AG04449 (cell line): ENCODE measurements at regions not wholly inside any gene's neighbourhood (a gene's known extent, or its start where the extent isn't known, plus 50 kb on each side); places are given as distances from the start of the nearest gene placed in this dataset.

Experiments
- CTCF ChIA-PET: fragments of 350-600 bp; formaldehyde crosslinking; extraction: SDS; loops from one replicate; lab custom pipeline; 2021; ENCODE audit warnings: antibody characterized with exemption; lab: Yijun Ruan, JAX
- POLR2A ChIA-PET: fragments of 400-600, 350-600 bp; formaldehyde crosslinking; extraction: SDS; loops from one replicate; lab custom pipeline; 2020; ENCODE audit warnings: antibody characterized with exemption, inconsistent platforms; lab: Yijun Ruan, JAX
- DNase-seq: peaks from one replicate; pipeline ENCODE4 v3.0.0-alpha.2; 2010; ENCODE audit warnings: low read depth, low spot score
- H3K4me3 ChIP-seq: 2 replicates; pipeline ENCODE4 v1.5.1; 2011; ENCODE audit warnings: low read depth, mild to moderate bottlenecking, control low read depth, low read length
- TF ChIP-seq, protein P1 (sequence below): IDR thresholded peaks from one replicate; pipeline ENCODE4 v1.5.1; 2011; ENCODE audit warnings: mild to moderate bottlenecking, moderate library complexity, low read length, control low read depth, inconsistent platforms; ENCODE audit not compliant: insufficient read depth; ENCODE audit errors: missing control alignments

DNA sequence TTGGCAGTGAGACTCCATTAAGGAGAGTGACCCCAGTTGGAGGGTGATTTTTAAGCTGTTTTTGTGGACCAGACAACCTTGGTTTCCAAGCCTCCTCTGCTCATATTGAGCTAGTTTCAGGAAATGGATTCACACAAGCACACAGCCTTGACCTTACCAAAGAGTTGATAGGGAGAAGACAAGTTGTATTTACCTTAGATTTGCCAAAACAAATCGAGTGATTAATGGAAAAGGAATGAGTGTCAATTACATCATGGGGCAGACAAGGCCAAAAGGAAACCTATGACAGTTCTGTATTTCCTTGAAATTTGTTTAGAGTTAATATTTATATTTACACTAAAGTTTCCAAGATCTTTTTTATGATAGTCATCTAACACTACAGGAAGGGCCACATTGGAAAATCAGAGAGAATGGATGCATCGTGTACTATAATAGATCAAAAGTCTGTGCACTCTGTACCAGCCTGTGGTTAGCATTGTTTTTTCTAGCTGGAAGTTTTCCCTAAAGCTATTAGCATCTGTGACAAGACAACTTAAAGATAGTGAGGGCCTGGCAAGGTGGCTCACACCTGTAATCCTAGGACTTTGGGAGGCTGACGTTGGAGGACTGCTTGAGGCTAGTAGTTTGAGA, 86.0 kb upstream of the FER start:
- TF ChIP-seq, protein P1, sequence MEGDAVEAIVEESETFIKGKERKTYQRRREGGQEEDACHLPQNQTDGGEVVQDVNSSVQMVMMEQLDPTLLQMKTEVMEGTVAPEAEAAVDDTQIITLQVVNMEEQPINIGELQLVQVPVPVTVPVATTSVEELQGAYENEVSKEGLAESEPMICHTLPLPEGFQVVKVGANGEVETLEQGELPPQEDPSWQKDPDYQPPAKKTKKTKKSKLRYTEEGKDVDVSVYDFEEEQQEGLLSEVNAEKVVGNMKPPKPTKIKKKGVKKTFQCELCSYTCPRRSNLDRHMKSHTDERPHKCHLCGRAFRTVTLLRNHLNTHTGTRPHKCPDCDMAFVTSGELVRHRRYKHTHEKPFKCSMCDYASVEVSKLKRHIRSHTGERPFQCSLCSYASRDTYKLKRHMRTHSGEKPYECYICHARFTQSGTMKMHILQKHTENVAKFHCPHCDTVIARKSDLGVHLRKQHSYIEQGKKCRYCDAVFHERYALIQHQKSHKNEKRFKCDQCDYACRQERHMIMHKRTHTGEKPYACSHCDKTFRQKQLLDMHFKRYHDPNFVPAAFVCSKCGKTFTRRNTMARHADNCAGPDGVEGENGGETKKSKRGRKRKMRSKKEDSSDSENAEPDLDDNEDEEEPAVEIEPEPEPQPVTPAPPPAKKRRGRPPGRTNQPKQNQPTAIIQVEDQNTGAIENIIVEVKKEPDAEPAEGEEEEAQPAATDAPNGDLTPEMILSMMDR = no peak
- ChIA-PET POLR2A (no interaction called here), CTCF (interaction anchor here (1.2 to 1.7 kb wide), 2 partner anchors 19 to 20 kb away, joined by 3 to 5 read pairs; no protein-coding TSS in a partner anchor)
- H3K4me3 ChIP-seq = no peak overlapping the region
- DNase-seq = no peak

DNA sequence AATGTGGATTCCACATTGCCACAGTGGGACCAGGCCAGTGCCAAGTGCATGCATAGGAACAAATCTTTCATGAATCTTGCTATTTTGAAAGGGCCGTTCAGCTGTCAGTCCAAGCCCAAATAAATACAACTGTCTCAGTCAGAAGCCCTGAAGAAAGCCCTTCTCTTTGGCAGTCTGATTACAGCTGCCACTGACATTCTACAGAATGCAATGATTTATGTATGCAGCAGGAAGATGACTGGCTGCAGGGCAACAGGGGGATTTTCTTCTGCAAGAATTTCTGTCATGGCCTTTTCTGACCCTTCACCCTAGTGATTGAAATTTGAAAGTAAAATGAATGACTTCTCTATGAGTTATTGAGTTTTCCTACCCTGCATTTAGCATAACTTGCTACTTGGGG, 86.7 kb upstream of the FER start:
- ChIA-PET POLR2A (no interaction called here), CTCF (interaction anchor here (1.7 kb wide), 1 partner anchor 21 kb away, joined by 5 read pairs; no protein-coding TSS in a partner anchor)
- TF ChIP-seq, protein P1 = no peak
- H3K4me3 ChIP-seq = no peak overlapping the region
- no peak for DNase-seq

DNA sequence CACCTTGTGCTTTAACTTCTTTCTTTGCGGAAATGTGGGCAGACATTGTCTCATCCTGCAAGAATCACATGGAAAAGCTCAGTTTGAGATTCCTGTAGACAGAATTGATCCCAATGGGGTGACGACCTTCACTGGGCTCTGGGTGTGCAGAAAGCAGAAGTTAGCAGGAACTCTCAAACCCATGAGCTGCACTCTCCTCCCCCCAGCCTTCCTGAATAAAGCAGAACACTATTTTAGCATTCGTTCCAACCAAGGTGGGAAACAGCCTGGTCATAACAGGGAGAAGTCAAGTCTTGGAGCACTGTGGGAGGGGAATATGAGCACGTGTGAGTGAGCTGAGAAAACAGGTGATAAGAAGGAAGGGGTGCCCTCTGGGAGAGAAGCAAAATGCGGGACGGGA, 87.4 kb upstream of the FER start:
- POLR2A ChIA-PET = no interaction called here
- TF ChIP-seq, protein P1 = no peak
- H3K4me3 ChIP-seq = no peak overlapping the region
- CTCF ChIA-PET = no interaction called here
- no peak for DNase-seq

DNA sequence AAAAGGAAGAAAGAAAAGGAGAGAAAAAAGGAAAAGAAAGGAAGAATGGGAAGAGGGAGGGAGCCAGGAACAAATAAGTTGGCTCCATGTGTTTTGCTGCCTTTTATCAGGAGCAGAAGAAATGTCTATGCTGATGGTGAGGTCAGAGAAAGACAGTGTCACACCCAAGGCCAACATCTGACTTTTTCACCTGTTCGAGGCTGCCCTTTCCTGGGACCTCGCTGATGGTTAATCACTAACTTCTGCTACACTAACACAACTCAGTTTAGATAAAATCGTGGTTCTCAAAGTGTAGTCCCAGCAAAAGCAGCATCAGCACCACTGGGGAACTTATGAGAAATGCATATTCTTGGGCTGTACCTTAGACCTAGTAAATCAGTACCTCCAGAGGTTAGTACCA, 88.2 kb upstream of the FER start:
- POLR2A ChIA-PET = no interaction called here
- H3K4me3 ChIP-seq = no peak overlapping the region
- TF ChIP-seq, protein P1 = no peak
- DNase-seq = no peak
- CTCF ChIA-PET = no interaction called here

- DNase-seq = no peak
- POLR2A ChIA-PET = no interaction called here
- H3K4me3 ChIP-seq = no peak overlapping the region
- CTCF ChIA-PET = interaction anchor here (1.7 to 2.5 kb wide), 2 partner anchors 12 to 25 kb away, joined by 7 to 19 read pairs; no protein-coding TSS in a partner anchor
- TF ChIP-seq, protein P1 = no peak
These were observed 91.8 kb upstream of the FER start for GRCh38 chr5:108655750-108656450.

- DNase-seq = no peak
- CTCF ChIA-PET = interaction anchor here (1.4 to 2.7 kb wide), 2 partner anchors 11 to 27 kb away, joined by 3 to 14 read pairs; no protein-coding TSS in a partner anchor
- no peak overlapping the region for H3K4me3 ChIP-seq
- TF ChIP-seq, protein P1 = no peak
- POLR2A ChIA-PET = no interaction called here
These were observed 93.6 kb upstream of the FER start for GRCh38 chr5:108654051-108654450.
